ENCODE measurements at regions not wholly inside any gene's neighbourhood (a gene's known extent, or its start where the extent isn't known, plus 50 kb on each side); places are given as distances from the start of the nearest gene placed in this dataset.

DNA sequence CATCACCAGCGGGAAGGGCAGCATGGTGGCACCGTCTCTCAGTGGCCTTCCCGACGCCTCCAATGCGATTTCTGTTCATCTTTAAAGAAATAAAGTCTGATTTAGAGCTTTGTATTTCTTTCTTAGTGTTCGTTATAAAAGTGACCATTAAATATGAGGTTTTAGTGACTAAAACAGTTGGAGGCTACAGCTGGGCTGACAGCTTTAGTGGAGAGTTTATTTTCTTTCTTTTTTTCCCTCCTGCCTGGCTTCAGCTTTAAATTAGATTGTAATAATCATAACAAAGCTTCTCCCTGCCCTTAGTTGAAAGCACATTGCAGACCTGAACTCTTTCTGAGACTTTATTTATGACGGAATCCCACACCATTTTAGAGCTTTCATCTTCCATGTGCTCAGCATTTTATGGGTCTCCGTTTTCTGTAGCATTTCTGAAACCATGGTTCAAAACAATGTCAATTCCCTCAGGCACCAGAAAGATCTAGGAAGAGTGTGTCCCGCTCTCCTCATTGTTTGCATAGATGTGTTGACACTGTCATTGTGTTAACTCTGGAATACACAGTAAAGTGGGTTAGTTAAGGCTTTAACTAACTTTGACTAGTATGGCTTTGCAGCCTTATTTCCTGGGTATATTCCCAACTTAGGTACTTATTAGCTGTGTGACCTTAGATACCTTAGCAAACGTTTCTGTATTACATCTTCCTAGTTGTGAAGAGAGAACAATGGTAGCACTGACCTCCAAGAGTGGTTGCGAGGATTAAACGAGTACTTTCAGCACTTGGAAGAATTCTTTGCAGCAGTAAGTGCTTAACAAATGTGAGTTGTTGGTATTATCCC is 97.4 kb upstream of the PGRMC2 start:
- Histone ChIP-seq H3K9me3 (ENCODE audit: low read depth) (no peaks in the 10 kb centered on the region), H3K4me1 (ENCODE audit: insufficient read depth) (peaks cover 51% of the 10 kb centered on the region), H3K9ac (no peak overlapping the region), H3K9me2 (ENCODE audit: insufficient read depth) (no peaks in the 10 kb centered on the region), H3K27me3 (replicated peaks; ENCODE audit: insufficient read depth) (no peaks in the 10 kb centered on the region), H3K27ac (peak overlapping the region; percentile 69), H3K79me2 (ENCODE audit: insufficient read depth) (no peaks in the 10 kb centered on the region), H4K20me1 (ENCODE audit: insufficient read depth) (no peaks in the 10 kb centered on the region), H2AFZ (no peak overlapping the region), H3K4me2 (ENCODE audit: unreplicated experiment) (no peak overlapping the region), H3K4me3 (no peak overlapping the region), H3K36me3 (ENCODE audit: low read depth) (no peaks in the 10 kb centered on the region), H3F3A (ENCODE audit: insufficient read depth) (peaks cover 33% of the 10 kb centered on the region)
- in situ Hi-C loops (cut with MboI): no loop called here
- no peak for TF ChIP-seq EZH2phosphoT487 (IDR thresholded peaks at IDR 0.05; ENCODE audit: insufficient read depth, low read depth)
- no peak for TF ChIP-seq EZH2 (IDR thresholded peaks at IDR 0.05; ENCODE audit: insufficient read depth, poor library complexity, severe bottlenecking)
- WGBS, 2 experiments (ENCODE audit: low coverage in 1 of 2, low lambda C conversion rate in 2 of 2, missing lambda C conversion rate in 2 of 2): 74 to 78% methylated on average over 12 of the region's 12 CpGs
- no peak for DNase-seq

DNA sequence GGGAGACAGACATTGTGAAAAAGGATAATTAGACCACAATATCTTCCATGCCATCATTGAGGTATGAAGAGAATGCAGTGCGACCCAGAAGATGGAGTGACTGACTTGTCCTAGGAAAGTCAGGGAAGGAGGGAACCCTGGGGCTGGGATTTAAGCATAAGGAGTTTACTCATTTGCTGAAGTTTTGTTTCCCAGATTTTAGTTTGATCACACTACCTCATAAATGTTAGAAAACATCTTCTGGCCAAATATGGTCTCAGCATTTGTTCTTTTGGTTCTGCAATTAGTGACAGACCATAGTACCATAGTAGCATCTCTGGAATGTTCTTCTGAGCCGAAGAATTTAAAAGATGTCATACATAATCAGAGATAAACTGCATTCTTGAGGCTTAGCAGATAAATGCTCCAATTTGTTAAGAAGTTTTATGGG is 96.5 kb upstream of the PGRMC2 start:
- Histone ChIP-seq H3K9ac (no peak overlapping the region), H4K20me1 (ENCODE audit: insufficient read depth) (no peaks in the 10 kb centered on the region), H3K36me3 (ENCODE audit: low read depth) (no peaks in the 10 kb centered on the region), H3K79me2 (ENCODE audit: insufficient read depth) (no peaks in the 10 kb centered on the region), H3K4me3 (no peak overlapping the region), H2AFZ (no peak overlapping the region), H3K4me1 (ENCODE audit: insufficient read depth) (peaks cover 52% of the 10 kb centered on the region), H3K4me2 (ENCODE audit: unreplicated experiment) (peak overlapping the region; percentile 12), H3K9me2 (ENCODE audit: insufficient read depth) (no peaks in the 10 kb centered on the region), H3K27ac (peak overlapping the region; percentile 39), H3K9me3 (ENCODE audit: low read depth) (no peaks in the 10 kb centered on the region), H3F3A (ENCODE audit: insufficient read depth) (peaks cover 33% of the 10 kb centered on the region), H3K27me3 (replicated peaks; ENCODE audit: insufficient read depth) (no peaks in the 10 kb centered on the region)
- WGBS, 2 experiments (ENCODE audit: low coverage in 1 of 2, low lambda C conversion rate in 2 of 2, missing lambda C conversion rate in 2 of 2): 39 to 44% methylated on average over 2 of the region's 2 CpGs
- in situ Hi-C loops (cut with MboI): no loop called here
- TF ChIP-seq EZH2phosphoT487 (IDR thresholded peaks at IDR 0.05; ENCODE audit: insufficient read depth, low read depth) (peak; percentile 48; the same call in 1 of the 2 replicates), EZH2 (IDR thresholded peaks at IDR 0.05; ENCODE audit: insufficient read depth, poor library complexity, severe bottlenecking) (no peak)
- peak; percentile 62 for DNase-seq

DNA sequence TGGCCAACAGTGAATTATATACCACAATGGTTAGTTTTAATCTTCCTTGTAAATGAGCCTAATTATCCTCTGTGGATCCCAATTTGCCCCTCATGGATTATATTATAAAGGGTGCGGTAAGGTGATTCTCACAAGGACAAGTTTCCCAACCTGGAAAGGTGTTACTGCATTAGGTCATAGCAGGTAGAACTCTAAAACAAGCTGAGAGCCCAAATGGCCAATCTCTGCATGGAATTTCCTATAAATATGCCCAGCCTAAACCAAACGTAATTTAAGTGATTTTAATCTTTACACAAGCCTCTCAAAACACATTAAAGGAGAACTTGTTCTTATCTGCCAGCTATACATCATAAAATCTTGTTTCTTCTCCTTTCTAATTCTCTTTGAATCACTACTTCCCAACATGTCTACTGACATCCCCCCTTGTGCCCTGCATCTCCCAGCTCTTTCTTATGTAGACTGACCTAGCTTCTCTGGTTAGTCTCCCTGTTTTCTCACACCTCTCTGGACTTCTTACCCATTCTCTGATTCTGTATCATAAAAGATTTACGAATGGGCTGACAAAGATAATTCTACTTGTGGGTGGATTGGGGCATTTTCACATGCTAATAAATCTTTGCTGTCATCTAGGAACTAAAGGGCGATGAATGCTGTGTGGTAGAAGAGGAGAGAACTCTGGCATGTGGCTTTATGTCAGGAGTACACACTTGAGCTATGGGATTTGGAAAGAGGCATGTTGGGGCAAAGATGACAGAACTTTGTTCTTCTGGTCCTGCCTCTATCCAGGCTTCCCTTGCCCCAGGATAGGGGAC is 94.3 kb upstream of the PGRMC2 start:
- in situ Hi-C loops (cut with MboI): no loop called here
- no peaks in the 10 kb centered on the region for H3K9me2 ChIP-seq (ENCODE audit: insufficient read depth)
- TF ChIP-seq EZH2 (IDR thresholded peaks at IDR 0.05; ENCODE audit: insufficient read depth, poor library complexity, severe bottlenecking) (no peak), EZH2phosphoT487 (IDR thresholded peaks at IDR 0.05; ENCODE audit: insufficient read depth, low read depth) (no peak)
- no peak overlapping the region for H3K4me3 ChIP-seq
- no peaks in the 10 kb centered on the region for H3K79me2 ChIP-seq (ENCODE audit: insufficient read depth)
- no peaks in the 10 kb centered on the region for H3K9me3 ChIP-seq (ENCODE audit: low read depth)
- H3F3A ChIP-seq (ENCODE audit: insufficient read depth): peaks cover 33% of the 10 kb centered on the region
- H3K4me2 ChIP-seq (ENCODE audit: unreplicated experiment): no peak overlapping the region
- H3K27me3 ChIP-seq (replicated peaks; ENCODE audit: insufficient read depth): no peaks in the 10 kb centered on the region
- H3K4me1 ChIP-seq (ENCODE audit: insufficient read depth): peaks cover 39% of the 10 kb centered on the region
- H3K9ac ChIP-seq: no peak overlapping the region
- no peak for DNase-seq
- H2AFZ ChIP-seq: no peak overlapping the region
- WGBS, 2 experiments (ENCODE audit: low coverage in 1 of 2, low lambda C conversion rate in 2 of 2, missing lambda C conversion rate in 2 of 2): 78 to 91% methylated on average over 4 of the region's 4 CpGs
- no peaks in the 10 kb centered on the region for H3K36me3 ChIP-seq (ENCODE audit: low read depth)
- no peaks in the 10 kb centered on the region for H4K20me1 ChIP-seq (ENCODE audit: insufficient read depth)
- H3K27ac ChIP-seq: no peak overlapping the region

DNA sequence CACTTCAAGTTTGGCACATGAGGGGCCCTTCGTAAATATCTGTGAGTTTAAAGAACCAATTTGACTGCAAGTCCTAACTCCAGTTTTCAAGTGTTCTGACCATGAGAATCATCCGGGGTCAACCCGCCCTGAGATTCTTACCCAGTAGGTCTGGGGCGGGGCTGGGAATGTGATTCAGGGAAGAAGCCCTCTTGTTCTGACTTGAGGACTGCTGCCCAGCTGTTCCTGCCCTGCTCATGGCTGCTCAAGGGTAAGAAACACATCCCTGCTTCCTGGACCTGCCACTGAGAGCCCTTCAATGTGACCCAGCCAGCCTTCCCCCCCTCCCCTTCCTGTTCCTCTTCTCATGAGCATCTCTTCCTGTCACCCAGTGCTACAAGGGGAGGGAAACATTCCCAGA is 92.7 kb upstream of the PGRMC2 start:
- Histone ChIP-seq H3K9me3 (ENCODE audit: low read depth) (no peaks in the 10 kb centered on the region), H2AFZ (no peak overlapping the region), H4K20me1 (ENCODE audit: insufficient read depth) (no peaks in the 10 kb centered on the region), H3F3A (ENCODE audit: insufficient read depth) (peaks cover 16% of the 10 kb centered on the region), H3K27me3 (replicated peaks; ENCODE audit: insufficient read depth) (no peaks in the 10 kb centered on the region), H3K4me3 (no peak overlapping the region), H3K4me1 (ENCODE audit: insufficient read depth) (peaks cover 23% of the 10 kb centered on the region), H3K79me2 (ENCODE audit: insufficient read depth) (no peaks in the 10 kb centered on the region), H3K9me2 (ENCODE audit: insufficient read depth) (no peaks in the 10 kb centered on the region), H3K27ac (no peak overlapping the region), H3K36me3 (ENCODE audit: low read depth) (no peaks in the 10 kb centered on the region), H3K9ac (no peak overlapping the region), H3K4me2 (ENCODE audit: unreplicated experiment) (no peak overlapping the region)
- TF ChIP-seq EZH2 (IDR thresholded peaks at IDR 0.05; ENCODE audit: insufficient read depth, poor library complexity, severe bottlenecking): no peak
- TF ChIP-seq EZH2phosphoT487 (IDR thresholded peaks at IDR 0.05; ENCODE audit: insufficient read depth, low read depth): no peak
- no peak for DNase-seq
- in situ Hi-C loops (cut with MboI): no loop called here
- WGBS, 2 experiments (ENCODE audit: low coverage in 1 of 2, low lambda C conversion rate in 2 of 2, missing lambda C conversion rate in 2 of 2): 84 to 90% methylated on average over 4 of the region's 4 CpGs

Data from GM23248 (cell line).